Panc1 (cell line): ENCODE measurements at regions not wholly inside any gene's neighbourhood (a gene's known extent, or its start where the extent isn't known, plus 50 kb on each side); places are given as distances from the start of the nearest gene placed in this dataset.

Source experiments
- ATAC-seq: fragments of 200-7000 bp; cut with Tn5 transposase; 2 replicates; pipeline ENCODE4 v1.9.1; 2020; ENCODE audit warnings: mild to moderate bottlenecking, moderate library complexity
- BruUV-seq: library from RNA; stranded (reverse); fragments of 400-500 nt; replicated peaks from 2 replicates; lab custom pipeline; 2021; lab: Mats Ljungman, UMichigan
- CTCF ChIA-PET: fragments of 300-600 bp; sonication (Branson Sonifier 250); formaldehyde crosslinking; loops from one replicate; lab custom pipeline; 2022; ENCODE audit warnings: antibody characterized with exemption; lab: Charles Lee
- POLR2A ChIA-PET: fragments of 300-600 bp; sonication (Branson Sonifier 250); formaldehyde crosslinking; loops from one replicate; lab custom pipeline; 2022; ENCODE audit warnings: antibody characterized with exemption; lab: Charles Lee
- DNase-seq: peaks from one replicate; pipeline ENCODE4 v3.0.0-alpha.2; 2010; ENCODE audit warnings: low read depth, low spot score
- H3K27ac ChIP-seq: 2 replicates; pipeline ENCODE4 v1.5.1; 2011; ENCODE audit warnings: mild to moderate bottlenecking, low read length, inconsistent platforms
- H3K27me3 ChIP-seq: fragments of 200-500 bp; sonication (Bioruptor generic); 2 replicates; pipeline ENCODE4 v1.6.0; 2014; ENCODE audit warnings: low read length, inconsistent platforms; ENCODE audit not compliant: control insufficient read depth, insufficient read depth
- H3K36me3 ChIP-seq: fragments of 200-500 bp; sonication (Bioruptor generic); 2 replicates; pipeline ENCODE4 v1.5.1; 2014; ENCODE audit warnings: inconsistent platforms, mild to moderate bottlenecking, low read length, moderate library complexity; ENCODE audit not compliant: control insufficient read depth, insufficient read depth
- H3K4me1 ChIP-seq: 2 replicates; pipeline ENCODE4 v1.5.1; 2011; ENCODE audit warnings: inconsistent platforms, mild to moderate bottlenecking, low read length, moderate library complexity; ENCODE audit not compliant: control insufficient read depth, insufficient read depth
- H3K4me3 ChIP-seq, 2 experiments: 2 replicates each; pipeline ENCODE4 v1.5.1; 2011 to 2012; ENCODE audit warnings: low read depth in 2 of 2, low read length in 2 of 2, mild to moderate bottlenecking in 2 of 2, inconsistent platforms in 1 of 2, moderate library complexity in 1 of 2
- H3K9me3 ChIP-seq: fragments of 200-500 bp; sonication (Bioruptor generic); 2 replicates; pipeline ENCODE4 v1.5.1; 2014; ENCODE audit warnings: low read depth, mild to moderate bottlenecking, inconsistent platforms, low read length, moderate library complexity; ENCODE audit not compliant: control insufficient read depth, insufficient read depth
- CTCF ChIP-seq: fragments of 450-650 bp; IDR thresholded peaks from 2 replicates; pipeline ENCODE4 v1.5.1; 2017; ENCODE audit warnings: mild to moderate bottlenecking
- POLR2AphosphoS5 ChIP-seq: IDR thresholded peaks from 2 replicates; pipeline ENCODE4 v1.6.1; 2012; ENCODE audit warnings: mild to moderate bottlenecking, low read depth, low read length, moderate library complexity
- REST ChIP-seq, 2 experiments: IDR thresholded peaks; 2 replicates each; pipeline ENCODE4 v1.6.1; 2011 to 2012; ENCODE audit warnings: low read depth in 2 of 2, control low read depth in 1 of 2, low read length in 1 of 2, mild to moderate bottlenecking in 1 of 2, moderate library complexity in 1 of 2; ENCODE audit not compliant: insufficient read depth in 1 of 2
- SIN3A ChIP-seq: IDR thresholded peaks from 2 replicates; pipeline ENCODE4 v1.6.1; 2012; ENCODE audit warnings: low read depth, mild to moderate bottlenecking, low read length, moderate library complexity, borderline replicate concordance; ENCODE audit not compliant: insufficient read depth
- TCF7L2 ChIP-seq: IDR thresholded peaks from 2 replicates; pipeline ENCODE4 v1.6.1; 2011; ENCODE audit warnings: mild to moderate bottlenecking, low read depth, low read length, inconsistent platforms
- in situ Hi-C: cut with HindIII; loops from 2 replicates; pipeline ENCODE4 v1.10.0; 2016; ENCODE audit warnings: low sequenced_read_pairs, low pct_unique_long_range_greater_than_20kb
- intact Hi-C: fragments of 100-400 bp; cut with micrococcal nuclease; formaldehyde crosslinking; loops from one replicate; pipeline ENCODE4 v1.10.0; 2022; ENCODE audit not compliant: unreplicated experiment

- H3K27ac ChIP-seq: no peak overlapping the region
- H3K27me3 ChIP-seq: no peaks in the 10 kb centered on the region
- POLR2A ChIA-PET: no interaction called here
- intact Hi-C loops (no loop called here), in situ Hi-C loops (no loop called here)
- no peak for ATAC-seq
- no TSS peak for BruUV-seq
- H3K4me3 ChIP-seq: no peak overlapping the region
- no peak for DNase-seq
- no peaks in the 10 kb centered on the region for H3K36me3 ChIP-seq
- TF ChIP-seq REST (IDR thresholded peaks at IDR 0.05; ENCODE audit: insufficient read depth in 1 of 2, low read depth in 2 of 2, low read length in 1 of 2): no peak
- TF ChIP-seq CTCF: no peak
- TF ChIP-seq POLR2AphosphoS5: no peak
- TF ChIP-seq SIN3A: no peak
- TF ChIP-seq TCF7L2: no peak
- CTCF ChIA-PET: no interaction called here
- H3K4me1 ChIP-seq: no peaks in the 10 kb centered on the region
- H3K9me3 ChIP-seq: no peaks in the 10 kb centered on the region
Measured at GRCh38 chr7:1329966-1330800, 97.5 kb downstream of the UNCX start.

- CTCF ChIA-PET: no interaction called here
- Histone ChIP-seq H3K4me1 (no peaks in the 10 kb centered on the region), H3K36me3 (no peaks in the 10 kb centered on the region), H3K27ac (no peak overlapping the region), H3K9me3 (no peaks in the 10 kb centered on the region), H3K27me3 (no peaks in the 10 kb centered on the region), H3K4me3 (no peak overlapping the region)
- ATAC-seq: no peak
- no peak for TF ChIP-seq CTCF
- no peak for TF ChIP-seq SIN3A
- no peak for TF ChIP-seq TCF7L2
- no peak for TF ChIP-seq POLR2AphosphoS5
- TF ChIP-seq REST (IDR thresholded peaks at IDR 0.05; ENCODE audit: insufficient read depth in 1 of 2, low read depth in 2 of 2, low read length in 1 of 2): no peak
- POLR2A ChIA-PET: no interaction called here
- in situ Hi-C loops: no loop called here
- no TSS peak for BruUV-seq
- intact Hi-C loops: no loop called here
- no peak for DNase-seq
Measured at GRCh38 chr7:1330801-1331425, 98.2 kb downstream of the UNCX start.
